Right forelimb (tissue), 1 donor: ENCODE measurements at regions not wholly inside any gene's neighbourhood (a gene's known extent, or its start where the extent isn't known, plus 50 kb on each side); places are given as distances from the start of the nearest gene placed in this dataset.

Experiments
- DNase-seq: peaks from one replicate; pipeline ENCODE4 v3.0.0-alpha.2; 2018

- no peak for DNase-seq
Observed at GRCh38 chr13:44058067-44058466, 178.4 kb downstream of the LACC1 start.

GRCh38 chr13:44058624-44059215 lies 179.0 kb downstream of the LACC1 start:
- DNase-seq = no peak

GRCh38 chr13:44061876-44062275 lies 182.2 kb downstream of the LACC1 start:
- no peak for DNase-seq

DNA sequence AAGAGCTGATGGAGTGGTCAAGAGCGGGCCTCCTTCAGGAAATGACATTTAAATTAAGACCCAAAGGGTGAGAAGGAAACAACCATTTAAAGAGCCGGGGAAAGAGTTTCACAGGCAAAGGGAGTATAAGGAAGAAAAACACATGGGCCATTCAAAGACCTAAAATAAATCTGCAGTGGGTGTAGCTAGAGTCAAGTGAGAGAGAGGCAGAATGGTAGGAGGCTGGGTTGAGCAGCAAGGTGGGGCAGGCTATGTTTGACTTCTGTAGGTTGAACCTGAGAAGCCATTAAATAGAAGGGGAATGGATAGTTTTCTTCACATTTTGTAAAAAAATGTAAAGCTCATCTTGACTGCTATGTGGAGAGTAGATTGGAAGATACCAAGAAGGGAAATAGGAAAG lies 183.8 kb downstream of the LACC1 start:
- DNase-seq = no peak

- DNase-seq = no peak
Observed at GRCh38 chr13:44063881-44064280, 184.2 kb downstream of the LACC1 start.

GRCh38 chr13:44064357-44064756 lies 184.7 kb downstream of the LACC1 start:
- DNase-seq = no peak

GRCh38 chr13:44068169-44068568 lies 188.5 kb downstream of the LACC1 start:
- DNase-seq = no peak

- DNase-seq = no peak
Observed at GRCh38 chr13:44068737-44069136, 189.0 kb downstream of the LACC1 start.

- DNase-seq = no peak
Observed at GRCh38 chr13:44072536-44072935, 192.8 kb downstream of the LACC1 start.

- no peak for DNase-seq
Observed at GRCh38 chr13:44074611-44075010, 194.9 kb downstream of the LACC1 start.

DNA sequence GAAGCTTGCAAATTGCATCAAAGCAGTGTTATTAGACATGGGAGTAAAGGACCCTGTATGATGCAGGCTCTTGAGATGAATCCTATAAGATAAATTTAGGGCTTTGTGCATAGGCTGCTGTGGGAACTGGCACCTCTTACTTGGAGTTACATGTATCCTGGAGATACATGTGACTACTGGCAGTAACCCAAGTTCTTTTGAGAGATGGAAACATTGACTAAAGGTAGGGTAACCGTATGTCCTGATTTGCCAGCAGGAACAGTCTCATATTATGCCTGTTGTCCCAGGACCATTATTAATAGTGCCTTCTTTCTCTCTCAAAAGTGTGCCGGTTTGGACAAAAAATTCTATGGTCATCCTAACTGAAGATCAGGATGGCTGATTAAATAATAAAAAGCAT lies 195.4 kb downstream of the LACC1 start:
- DNase-seq = no peak

DNA sequence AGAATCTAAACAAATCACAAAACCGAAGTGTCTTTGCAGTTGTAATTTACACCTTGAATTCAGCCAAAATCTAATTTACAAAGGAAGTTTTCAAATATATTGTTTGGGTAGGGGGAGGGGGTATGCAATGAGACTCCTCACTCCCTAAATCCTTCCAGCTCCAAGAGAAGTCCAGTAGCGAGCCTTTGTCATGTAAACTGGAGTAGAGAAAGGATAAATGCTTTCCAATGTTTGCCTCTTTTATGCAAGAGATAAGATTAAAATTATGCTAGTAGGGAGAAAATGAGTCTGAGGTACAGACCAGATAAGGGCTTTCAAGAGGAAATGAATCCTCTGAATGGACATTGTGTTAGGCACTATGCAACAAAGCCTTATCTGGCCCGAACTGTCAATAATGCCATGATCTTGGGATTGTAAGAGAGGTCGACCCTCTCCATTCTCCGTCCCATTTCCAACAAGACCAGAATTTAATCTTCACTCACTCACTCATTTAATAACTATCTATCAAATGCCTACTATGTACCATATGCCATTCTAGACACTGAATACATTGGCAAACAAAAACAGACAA lies 199.2 kb downstream of the LACC1 start:
- no peak for DNase-seq

DNA sequence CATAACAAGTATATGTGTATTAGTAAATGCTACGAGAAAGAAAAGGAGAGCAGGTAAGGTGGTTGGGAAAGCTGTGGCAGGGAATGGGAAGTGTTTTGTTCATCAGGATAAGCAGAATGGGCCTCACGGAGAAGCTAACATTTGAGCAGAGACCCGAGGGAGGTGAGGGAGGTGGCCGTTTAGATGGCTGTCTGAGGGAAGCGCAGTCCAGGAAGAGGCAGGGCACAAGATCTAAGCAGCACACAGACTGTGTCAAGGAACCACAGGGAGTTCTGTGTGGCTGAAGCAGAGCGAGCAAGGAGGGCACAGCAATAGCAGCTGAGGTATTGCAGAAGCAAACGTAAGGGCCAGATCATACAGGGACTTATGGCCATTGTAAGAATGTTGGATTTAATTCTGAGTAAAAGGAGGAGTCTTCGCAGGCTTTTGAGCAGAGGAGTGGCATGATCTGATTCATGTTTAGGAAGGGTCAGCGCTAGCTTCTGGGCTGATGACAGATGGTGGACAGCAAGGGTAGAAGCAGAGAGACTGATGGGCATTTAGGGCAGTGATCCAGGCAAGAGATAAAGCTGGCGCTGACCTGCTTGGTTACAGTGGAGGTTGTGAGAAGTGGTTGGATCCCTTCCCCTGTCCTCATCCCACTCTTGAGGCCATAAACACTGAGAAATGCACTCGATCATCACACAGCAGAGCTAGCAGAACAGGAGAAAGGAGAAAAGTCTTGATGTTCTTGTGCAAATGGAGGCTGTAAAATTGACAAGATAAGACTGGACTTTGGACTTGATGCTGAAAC lies 199.9 kb downstream of the LACC1 start:
- no peak for DNase-seq

DNA sequence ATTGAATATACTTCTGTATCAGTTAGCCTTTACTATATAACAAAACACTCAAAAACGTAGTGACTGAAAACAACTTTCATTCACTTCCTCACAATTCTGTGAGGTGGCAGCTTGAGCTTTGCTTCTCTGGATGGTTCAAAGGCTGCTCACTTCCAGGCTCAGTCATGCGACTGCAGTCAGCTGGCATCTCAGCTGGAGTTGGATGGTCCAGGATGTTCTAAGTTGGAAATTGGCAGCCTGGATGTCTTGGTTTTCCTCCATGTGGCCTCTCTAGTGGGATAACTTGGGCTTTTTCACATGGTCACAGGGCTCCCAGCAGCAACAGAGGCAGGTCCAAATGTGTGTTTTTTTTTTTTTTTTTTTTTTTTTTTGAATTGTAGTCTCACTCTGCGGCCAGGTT lies 204.4 kb downstream of the LACC1 start:
- no peak for DNase-seq

DNA sequence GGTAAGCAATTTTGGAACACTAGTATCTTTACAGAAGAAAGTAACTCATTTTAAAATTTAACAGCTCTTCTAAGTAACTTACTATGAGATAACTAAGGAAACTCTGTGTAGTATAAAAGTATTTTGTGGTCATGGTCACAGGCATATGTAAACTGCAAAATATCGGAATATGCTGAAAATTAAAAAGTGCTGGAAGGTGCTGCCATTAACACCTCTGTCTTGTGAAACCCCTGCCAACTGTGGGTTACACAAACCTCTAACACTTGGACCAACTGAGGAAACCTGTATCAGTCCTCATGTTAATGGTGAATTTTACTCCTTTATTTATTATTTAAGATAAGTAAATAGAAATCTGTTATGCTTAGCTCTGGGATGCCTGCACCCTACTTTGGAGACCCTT lies 206.7 kb downstream of the LACC1 start:
- DNase-seq = no peak

- no peak for DNase-seq
Observed at GRCh38 chr13:44088411-44088810, 208.7 kb downstream of the LACC1 start.

GRCh38 chr13:44088991-44089413 lies 209.3 kb downstream of the LACC1 start:
- no peak for DNase-seq

GRCh38 chr13:44089452-44089851 lies 209.7 kb downstream of the LACC1 start:
- no peak for DNase-seq

DNA sequence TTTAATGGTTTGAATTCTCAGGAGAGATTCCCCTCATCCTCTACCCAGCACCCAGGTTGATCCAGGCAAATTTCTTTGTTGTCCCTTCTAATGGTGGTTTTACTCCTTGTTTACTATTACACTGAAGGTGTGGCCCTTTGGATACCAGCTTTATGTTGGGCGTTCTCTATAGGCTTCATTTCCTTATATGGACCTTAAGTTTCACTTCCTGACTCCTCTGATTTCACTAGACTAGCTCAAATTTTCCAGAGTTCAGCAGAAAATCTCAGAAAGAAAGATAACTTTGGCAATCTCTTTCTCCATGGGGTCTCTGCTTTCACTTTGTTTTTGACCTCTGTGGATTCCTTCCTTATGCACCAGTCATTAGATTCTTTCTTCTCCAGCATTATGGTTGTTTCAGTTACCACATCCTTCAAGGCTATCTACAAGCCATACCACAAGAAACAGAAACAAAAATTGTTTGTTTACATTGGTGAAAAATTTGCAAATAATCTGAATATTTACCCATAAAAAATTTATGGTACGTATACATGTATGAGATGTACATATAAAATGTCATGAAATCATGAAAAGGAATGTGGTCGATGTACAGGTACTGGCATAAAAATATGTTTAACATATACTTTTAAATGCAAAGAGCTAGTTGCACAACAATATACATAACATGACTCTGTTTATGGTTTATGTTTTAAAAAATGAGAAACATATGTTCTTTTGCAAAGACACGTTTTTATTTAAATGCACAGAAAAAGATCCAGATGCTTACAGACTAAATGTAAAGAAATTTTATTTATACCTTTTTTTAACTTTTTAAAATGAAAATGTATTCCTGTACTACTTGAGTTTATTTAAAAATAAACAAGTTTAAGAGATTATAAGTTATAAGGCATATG lies 212.6 kb downstream of the LACC1 start:
- no peak for DNase-seq

DNA sequence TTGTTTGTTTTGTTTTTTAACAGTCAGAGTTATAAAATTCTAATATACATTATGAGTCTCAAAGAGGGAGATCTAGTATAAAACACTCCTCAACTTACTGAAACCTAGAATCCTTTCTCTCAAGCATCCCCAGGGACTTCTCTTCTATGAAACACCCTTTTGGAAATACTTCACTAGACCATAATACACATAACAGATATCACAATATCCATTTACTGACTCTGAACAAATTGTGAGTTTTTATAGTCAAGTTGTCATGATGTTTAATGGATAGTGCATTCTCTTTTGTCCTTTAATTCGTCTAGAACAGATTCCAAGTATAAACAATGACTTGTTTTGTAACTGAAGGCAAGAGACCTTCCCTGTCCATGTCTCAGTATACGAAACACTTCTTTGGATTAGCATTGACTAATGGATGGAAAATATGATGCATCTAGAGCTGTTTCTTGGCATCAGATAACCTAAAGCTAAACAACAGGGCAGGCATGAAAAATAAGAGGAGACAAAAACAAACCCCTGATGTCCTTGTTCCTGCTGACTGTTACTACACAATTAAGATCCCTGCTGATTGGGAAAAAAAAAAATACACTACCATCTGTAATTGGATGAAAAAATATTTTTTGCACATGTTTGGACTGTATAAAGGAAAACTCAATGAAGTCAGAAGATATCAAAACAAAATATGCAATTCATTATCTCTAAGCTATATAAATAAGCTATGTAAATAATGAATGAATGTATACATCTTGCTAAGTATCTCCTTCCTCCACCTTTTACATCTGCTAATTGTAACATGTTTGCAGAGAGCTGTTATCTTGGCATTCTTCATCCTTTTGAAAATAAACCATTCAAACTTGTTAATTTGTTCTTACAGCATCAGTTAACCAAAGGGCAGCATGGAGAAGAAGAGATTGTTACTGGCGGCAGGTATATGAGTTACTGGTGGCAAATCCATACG lies 214.2 kb downstream of the LACC1 start:
- DNase-seq = no peak

DNA sequence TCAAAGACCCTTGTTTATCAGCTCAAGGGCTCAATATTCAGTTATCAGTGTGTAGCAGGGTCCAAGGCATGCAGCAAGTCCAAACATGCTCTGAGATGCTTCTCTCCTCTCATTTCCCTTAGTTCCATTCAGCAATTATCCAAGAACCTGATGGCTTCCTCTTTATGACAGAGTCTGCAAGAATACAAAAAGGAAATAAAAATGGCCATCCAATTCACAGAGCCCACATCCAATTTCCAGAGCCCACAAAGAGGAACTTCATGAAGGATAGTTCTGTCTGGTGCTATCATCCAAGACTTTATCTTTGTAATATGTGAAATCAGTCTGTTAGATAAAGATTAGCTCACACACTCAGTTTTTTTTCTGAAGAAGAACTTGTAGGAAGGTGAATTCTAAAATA lies 217.2 kb downstream of the LACC1 start:
- no peak for DNase-seq

GRCh38 chr13:44098559-44098958 lies 218.9 kb downstream of the LACC1 start:
- DNase-seq = no peak
